ENCODE measurements at regions not wholly inside any gene's neighbourhood (a gene's known extent, or its start where the extent isn't known, plus 50 kb on each side); places are given as distances from the start of the nearest gene placed in this dataset.

GRCh38 chr7:118298771-118299170, 74.3 kb downstream of the ANKRD7 start:
- no peak for TF ChIP-seq ZFP30 (CRISPR knock-in tag; IDR thresholded peaks at IDR 0.05)
- TF ChIP-seq CSRNP3 (CRISPR knock-in tag; IDR thresholded peaks at IDR 0.05): no peak
- TF ChIP-seq TOX (CRISPR knock-in tag; IDR thresholded peaks at IDR 0.05; ENCODE audit: borderline replicate concordance): no peak
- TF ChIP-seq ZNF565 (CRISPR knock-in tag; conservative IDR thresholded peaks at IDR 0.05; ENCODE audit: low read depth): no peak
- no peak for TF ChIP-seq GLIS3 (CRISPR knock-in tag; IDR thresholded peaks at IDR 0.05)
- no peak for TF ChIP-seq CSDC2 (CRISPR knock-in tag; IDR thresholded peaks at IDR 0.05)
- no peak for TF ChIP-seq ZNF8 (CRISPR knock-in tag; IDR thresholded peaks at IDR 0.05)
- no peak for TF ChIP-seq PPARA (CRISPR knock-in tag; IDR thresholded peaks at IDR 0.05; ENCODE audit: borderline replicate concordance)
- no peak for TF ChIP-seq BACH2 (CRISPR knock-in tag; IDR thresholded peaks at IDR 0.05; ENCODE audit: borderline replicate concordance)
- TF ChIP-seq POU6F1 (CRISPR knock-in tag; IDR thresholded peaks at IDR 0.05; ENCODE audit: borderline replicate concordance, low read depth): no peak
- TF ChIP-seq TCF4 (CRISPR knock-in tag; IDR thresholded peaks at IDR 0.05; ENCODE audit: borderline replicate concordance): no peak
- no peak for TF ChIP-seq SNAI2 (CRISPR knock-in tag; IDR thresholded peaks at IDR 0.05)
- TF ChIP-seq ARNTL (CRISPR knock-in tag; IDR thresholded peaks at IDR 0.05; ENCODE audit: borderline replicate concordance, low read depth): no peak
- TF ChIP-seq ESRRG (CRISPR knock-in tag; IDR thresholded peaks at IDR 0.05): no peak
- TF ChIP-seq OSR1 (CRISPR knock-in tag; IDR thresholded peaks at IDR 0.05): no peak
- no peak for TF ChIP-seq CREB5 (CRISPR knock-in tag; IDR thresholded peaks at IDR 0.05; ENCODE audit: low read depth)
- TF ChIP-seq ISL1 (CRISPR knock-in tag; IDR thresholded peaks at IDR 0.05): no peak
- ATAC-seq: no peak

- TF ChIP-seq GLIS3 (CRISPR knock-in tag; IDR thresholded peaks at IDR 0.05) (no peak), ARNTL (CRISPR knock-in tag; IDR thresholded peaks at IDR 0.05; ENCODE audit: borderline replicate concordance, low read depth) (no peak), ZNF70 (CRISPR knock-in tag; IDR thresholded peaks at IDR 0.05) (no peak)
- ATAC-seq: no peak
These were observed 75.7 kb downstream of the ANKRD7 start for GRCh38 chr7:118300177-118300576.

- ATAC-seq: no peak
- no peak for TF ChIP-seq CSDC2 (CRISPR knock-in tag; IDR thresholded peaks at IDR 0.05)
- TF ChIP-seq CREB5 (CRISPR knock-in tag; IDR thresholded peaks at IDR 0.05; ENCODE audit: low read depth): no peak
- TF ChIP-seq ZFP3 (CRISPR knock-in tag; IDR thresholded peaks at IDR 0.05): no peak
- no peak for TF ChIP-seq OSR1 (CRISPR knock-in tag; IDR thresholded peaks at IDR 0.05)
- TF ChIP-seq TSHZ2 (CRISPR knock-in tag; IDR thresholded peaks at IDR 0.05): no peak
These were observed 79.6 kb downstream of the ANKRD7 start for GRCh38 chr7:118304100-118304499.

- no peak for ATAC-seq
- TF ChIP-seq ISL1 (CRISPR knock-in tag; IDR thresholded peaks at IDR 0.05): no peak
- no peak for TF ChIP-seq ZNF70 (CRISPR knock-in tag; IDR thresholded peaks at IDR 0.05)
- TF ChIP-seq ZFP30 (CRISPR knock-in tag; IDR thresholded peaks at IDR 0.05): no peak
- no peak for TF ChIP-seq CSRNP3 (CRISPR knock-in tag; IDR thresholded peaks at IDR 0.05)
- no peak for TF ChIP-seq GLIS3 (CRISPR knock-in tag; IDR thresholded peaks at IDR 0.05)
- TF ChIP-seq ZFP3 (CRISPR knock-in tag; IDR thresholded peaks at IDR 0.05): no peak
- TF ChIP-seq ESRRG (CRISPR knock-in tag; IDR thresholded peaks at IDR 0.05): no peak
- TF ChIP-seq TOX (CRISPR knock-in tag; IDR thresholded peaks at IDR 0.05; ENCODE audit: borderline replicate concordance): no peak
- TF ChIP-seq ARNTL (CRISPR knock-in tag; IDR thresholded peaks at IDR 0.05; ENCODE audit: borderline replicate concordance, low read depth): no peak
- no peak for TF ChIP-seq RARB (CRISPR knock-in tag; IDR thresholded peaks at IDR 0.05)
- TF ChIP-seq POU6F1 (CRISPR knock-in tag; IDR thresholded peaks at IDR 0.05; ENCODE audit: borderline replicate concordance, low read depth): no peak
- TF ChIP-seq SNAI2 (CRISPR knock-in tag; IDR thresholded peaks at IDR 0.05): no peak
- TF ChIP-seq ZNF8 (CRISPR knock-in tag; IDR thresholded peaks at IDR 0.05): no peak
- no peak for TF ChIP-seq TCF4 (CRISPR knock-in tag; IDR thresholded peaks at IDR 0.05; ENCODE audit: borderline replicate concordance)
- no peak for TF ChIP-seq CSDC2 (CRISPR knock-in tag; IDR thresholded peaks at IDR 0.05)
- no peak for TF ChIP-seq CREB5 (CRISPR knock-in tag; IDR thresholded peaks at IDR 0.05; ENCODE audit: low read depth)
These were observed 81.2 kb downstream of the ANKRD7 start for GRCh38 chr7:118305671-118306070.

Data from SK-N-SH treated with all-trans-retinoic acid at 6 μM for 48 hours (cell line).